MM.1S (cell line): ENCODE measurements at regions not wholly inside any gene's neighbourhood (a gene's known extent, or its start where the extent isn't known, plus 50 kb on each side); places are given as distances from the start of the nearest gene placed in this dataset.

Source experiments
- CTCF ChIP-seq: fragments of 300-600 bp; sonication (generic); IDR thresholded peaks from 2 replicates; pipeline ENCODE4 v1.5.1; 2016; ENCODE audit warnings: antibody characterized with exemption, low read length, mixed read lengths
- EZH2phosphoT487 ChIP-seq: fragments of 300-600 bp; sonication (generic); IDR thresholded peaks from 2 replicates; pipeline ENCODE4 v1.6.1; 2018; ENCODE audit warnings: antibody characterized with exemption, low read length

- TF ChIP-seq CTCF (no peak), EZH2phosphoT487 (no peak)
Measured at GRCh38 chr3:153679714-153680113, 441.5 kb upstream of the ARHGEF26 start.
